HG03108 (cell line): ENCODE measurements at regions not wholly inside any gene's neighbourhood (a gene's known extent, or its start where the extent isn't known, plus 50 kb on each side); places are given as distances from the start of the nearest gene placed in this dataset.
"Not testable (repeated sequence)": the region's sequence is repeated elsewhere in the genome, so short reads cannot be mapped to it uniquely, and the experiment has no call there.

ENCODE experiments used
- ATAC-seq: cut with Tn5 transposase; IDR thresholded peaks from one replicate; pipeline ENCODE4 v1.9.1; 2021; ENCODE audit warnings: moderate library complexity; ENCODE audit not compliant: unreplicated experiment

DNA sequence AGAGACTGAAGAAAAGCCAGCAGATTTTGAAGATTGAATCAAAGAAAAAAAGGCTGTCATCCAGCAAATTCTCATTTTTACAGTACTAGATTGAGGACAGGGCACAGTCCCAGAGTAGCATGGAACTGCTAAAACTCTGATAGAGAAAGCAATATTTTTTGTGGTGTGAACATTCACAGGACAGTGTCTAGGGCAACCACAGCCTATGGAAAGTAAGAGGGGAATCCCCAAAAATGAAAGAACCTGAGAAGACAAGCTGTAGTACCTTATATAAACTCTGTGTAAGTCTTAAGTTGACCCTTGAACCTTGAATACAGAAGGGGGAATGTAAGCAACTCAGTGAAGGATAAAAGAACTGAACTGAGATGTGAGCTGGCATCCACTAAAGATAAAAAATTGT, 540.3 kb downstream of the HINT1 start:
- no peak for ATAC-seq

GRCh38 chr5:130616161-130616560, 548.9 kb downstream of the HINT1 start:
- ATAC-seq: no peak

- ATAC-seq: no peak
These were observed 559.8 kb downstream of the HINT1 start for GRCh38 chr5:130605234-130605633.

DNA sequence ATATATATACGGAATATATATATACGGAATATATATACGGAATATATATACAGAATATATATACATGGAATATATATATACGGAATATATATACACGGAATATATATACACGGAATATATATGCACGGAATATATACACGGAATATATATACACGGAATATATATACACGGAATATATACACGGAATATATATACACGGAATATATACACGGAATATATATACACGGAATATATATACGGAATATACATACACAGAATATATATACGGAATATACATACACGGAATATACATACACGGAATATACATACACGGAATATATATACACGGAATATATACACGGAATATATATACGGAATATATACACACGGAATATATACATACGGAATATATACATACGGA, 568.4 kb downstream of the HINT1 start:
- not testable (repeated sequence) for ATAC-seq

GRCh38 chr5:130580264-130580663, 584.8 kb downstream of the HINT1 start:
- no peak for ATAC-seq

GRCh38 chr5:130578354-130578753, 586.7 kb downstream of the HINT1 start:
- no peak for ATAC-seq

DNA sequence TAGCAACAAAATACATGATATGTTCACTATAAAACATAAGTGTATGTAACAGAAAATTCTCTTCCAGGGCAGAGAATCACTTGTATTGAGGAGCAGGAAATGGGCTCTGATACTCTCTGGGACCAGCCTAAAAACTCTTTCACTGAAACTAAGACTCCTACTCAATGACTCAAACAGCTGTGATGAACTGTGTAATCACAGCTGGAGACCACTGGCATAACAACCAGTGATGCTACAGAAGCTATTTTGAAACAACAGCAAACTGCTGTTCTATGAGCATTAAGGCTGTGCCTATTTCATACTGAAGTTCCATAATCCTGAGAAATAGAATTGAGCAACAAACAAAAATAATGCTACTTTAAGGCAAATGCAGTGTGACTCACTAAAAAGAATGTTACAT, 594.0 kb downstream of the HINT1 start:
- no peak for ATAC-seq

DNA sequence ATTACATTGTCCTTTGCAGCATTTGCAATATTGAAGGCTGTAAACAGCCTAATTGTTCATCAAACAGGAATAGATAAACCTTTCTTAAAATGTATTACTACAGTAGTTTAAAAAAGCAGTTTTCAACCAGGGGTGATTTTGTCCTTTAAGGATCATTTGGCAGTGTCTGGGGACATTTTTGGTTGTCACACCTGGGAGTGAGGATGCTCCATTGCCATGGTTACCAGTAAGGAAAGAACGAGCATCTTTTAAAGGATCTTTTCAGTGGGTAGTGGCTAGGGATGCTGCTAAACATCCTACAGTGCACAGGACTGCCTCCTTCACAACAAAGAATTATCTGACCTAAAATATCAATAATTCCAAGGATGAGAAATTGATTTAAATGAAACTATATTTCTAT, 596.3 kb downstream of the HINT1 start:
- no peak for ATAC-seq

DNA sequence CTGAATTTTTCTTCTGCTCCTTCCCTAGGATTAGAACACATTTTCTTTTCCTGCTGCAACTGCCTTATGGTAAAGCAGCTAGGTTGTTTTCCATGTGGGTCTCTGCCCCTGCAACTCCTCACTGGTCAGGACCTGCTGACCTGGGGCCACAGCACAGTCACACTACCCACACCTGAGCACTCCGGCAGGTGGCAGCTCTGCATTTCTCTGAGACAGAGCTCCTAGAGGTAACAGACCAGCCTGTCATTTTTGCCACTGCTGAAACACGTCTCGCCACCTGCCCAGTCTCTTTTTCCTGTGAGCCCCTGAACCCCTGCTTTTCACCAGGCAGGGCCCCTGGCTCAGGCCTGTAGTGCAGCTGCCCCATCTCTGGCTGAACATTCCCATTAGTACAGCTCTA, 609.6 kb downstream of the HINT1 start:
- no peak for ATAC-seq

DNA sequence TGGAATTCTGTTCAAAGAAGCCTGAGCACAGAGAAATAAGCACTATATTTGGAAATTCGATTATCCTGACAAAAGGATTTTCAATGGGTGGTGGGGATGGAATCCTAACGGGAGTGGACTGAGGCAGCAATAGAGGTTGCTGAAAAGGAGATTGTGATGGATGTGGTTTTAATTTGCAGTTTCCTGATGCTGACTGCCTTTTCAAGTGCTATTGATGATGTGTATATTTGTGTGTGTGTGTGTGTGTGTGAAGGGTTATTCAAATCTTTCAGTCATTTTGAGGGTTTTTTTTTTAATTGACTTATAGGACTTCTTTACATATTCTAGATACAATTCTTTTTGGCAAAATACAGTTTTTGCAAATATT, 614.5 kb downstream of the HINT1 start:
- ATAC-seq: no peak

GRCh38 chr5:130549884-130550561, 615.0 kb downstream of the HINT1 start:
- no peak for ATAC-seq

GRCh38 chr5:130546211-130546610, 618.8 kb downstream of the HINT1 start:
- ATAC-seq: no peak

- no peak for ATAC-seq
These were observed 619.8 kb downstream of the HINT1 start for GRCh38 chr5:130545291-130545690.

GRCh38 chr5:130541617-130542221, 623.3 kb downstream of the HINT1 start:
- ATAC-seq: no peak

DNA sequence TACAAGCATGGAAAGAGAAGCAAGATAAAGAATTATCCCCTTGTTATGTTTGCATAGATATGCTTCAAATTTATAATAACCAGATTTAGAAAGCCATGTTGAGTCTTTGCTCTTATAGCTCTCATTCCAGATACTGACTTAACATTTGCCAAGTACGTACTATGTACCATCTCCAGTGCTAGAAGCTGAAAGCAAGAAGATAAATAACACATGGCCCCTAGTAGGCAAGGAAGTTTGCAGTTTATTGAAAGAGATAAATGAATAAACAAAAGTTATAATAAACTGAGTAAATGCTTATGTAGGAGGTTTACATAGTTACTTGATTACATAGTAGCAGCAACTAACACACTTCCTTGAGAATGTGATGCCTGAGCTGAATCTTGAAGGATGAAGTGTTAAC, 628.4 kb downstream of the HINT1 start:
- ATAC-seq: no peak

- ATAC-seq: no peak
These were observed 628.5 kb downstream of the CHSY3 start for GRCh38 chr5:130532786-130533185.

GRCh38 chr5:130529511-130530485, 625.5 kb downstream of the CHSY3 start:
- no peak for ATAC-seq

DNA sequence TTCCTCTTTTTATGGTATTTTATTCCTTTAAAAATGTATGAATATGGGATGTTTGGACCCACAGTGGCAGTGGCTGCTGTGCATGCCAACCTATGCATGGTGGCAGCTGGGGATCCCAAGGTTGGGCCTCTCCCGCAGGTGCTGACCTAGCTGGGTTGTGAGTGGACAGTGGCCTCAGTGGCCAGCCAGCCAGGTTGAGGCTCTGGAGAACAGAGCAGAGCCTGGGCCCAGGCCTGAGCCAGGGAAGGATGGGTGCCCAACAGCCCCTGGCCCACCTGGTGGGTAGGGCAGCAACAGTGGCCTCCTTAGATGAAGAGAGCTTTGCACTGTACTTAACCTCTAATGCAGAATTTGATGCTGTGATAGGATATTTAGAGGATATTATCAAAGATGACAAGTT, 624.8 kb downstream of the CHSY3 start:
- no peak for ATAC-seq

- ATAC-seq: no peak
These were observed 624.2 kb downstream of the CHSY3 start for GRCh38 chr5:130528474-130528873.

DNA sequence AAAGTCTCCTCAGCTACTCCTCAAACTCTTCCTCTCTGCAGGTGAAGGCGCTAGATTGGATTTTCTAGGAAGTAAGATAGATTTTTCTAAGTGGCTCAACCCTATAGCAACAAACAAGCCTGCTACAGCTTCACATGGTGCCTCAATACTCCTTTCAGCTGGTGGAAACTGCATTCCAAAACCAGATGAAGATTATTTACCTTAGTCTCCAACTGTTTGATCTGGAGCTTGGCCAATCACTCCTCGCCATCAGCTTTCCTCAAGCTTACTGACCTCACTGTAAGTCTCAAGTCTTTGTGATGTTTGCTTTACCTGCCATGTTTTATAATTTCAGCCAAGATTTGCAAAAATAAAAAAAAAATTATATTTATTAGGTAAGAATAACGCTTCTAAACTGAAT, 622.4 kb downstream of the CHSY3 start:
- ATAC-seq: no peak

DNA sequence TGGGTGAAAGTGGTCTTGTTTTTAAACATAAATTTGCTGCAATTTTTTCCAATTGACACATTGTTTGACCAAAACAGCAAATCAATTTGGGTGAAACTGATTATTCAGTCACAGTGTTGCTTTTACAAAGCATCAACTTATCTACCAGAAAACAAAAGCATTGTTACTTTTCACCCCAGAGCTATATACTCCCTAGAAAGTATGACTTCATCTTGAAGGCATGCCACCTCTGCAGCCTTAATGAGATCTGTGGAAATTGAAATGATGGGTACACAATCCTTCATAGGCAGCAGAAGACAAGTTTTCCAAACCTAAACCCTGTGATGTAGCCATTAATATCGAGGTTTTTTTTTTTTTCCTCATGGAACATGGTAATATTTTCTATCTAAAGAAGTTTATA, 615.9 kb downstream of the CHSY3 start:
- no peak for ATAC-seq
